Mucosa of gallbladder (tissue), 1 donor: ENCODE measurements at regions not wholly inside any gene's neighbourhood (a gene's known extent, or its start where the extent isn't known, plus 50 kb on each side); places are given as distances from the start of the nearest gene placed in this dataset.

ENCODE experiments used
- DNase-seq: peaks from one replicate; pipeline ENCODE4 v3.0.0-alpha.2; 2020; ENCODE audit warnings: low spot score
- donor health status: DM: no; HTN: no; CAD: no.

- DNase-seq, result no peak
Observed at GRCh38 chr14:38848243-38848935, 254.6 kb downstream of the SEC23A start.

- no peak for DNase-seq
Observed at GRCh38 chr14:38847161-38847560, 255.9 kb downstream of the SEC23A start.

- DNase-seq, result no peak
Observed at GRCh38 chr14:38839694-38840365, 263.2 kb downstream of the SEC23A start.

- DNase-seq, result no peak
Observed at GRCh38 chr14:38838979-38839323, 264.1 kb downstream of the SEC23A start.

- DNase-seq, result no peak
Observed at GRCh38 chr14:38838049-38838978, 264.7 kb downstream of the SEC23A start.

GRCh38 chr14:38837343-38838048 is 265.5 kb downstream of the SEC23A start:
- no peak for DNase-seq

- DNase-seq, result no peak
Observed at GRCh38 chr14:38836539-38836938, 266.5 kb downstream of the SEC23A start.

GRCh38 chr14:38835874-38836273 is 267.2 kb downstream of the SEC23A start:
- no peak for DNase-seq

GRCh38 chr14:38828183-38828827 is 274.7 kb downstream of the SEC23A start:
- DNase-seq, result no peak

GRCh38 chr14:38824706-38825105 is 278.3 kb downstream of the SEC23A start:
- no peak for DNase-seq

- no peak for DNase-seq
Observed at GRCh38 chr14:38818555-38818954, 284.5 kb downstream of the SEC23A start.

- no peak for DNase-seq
Observed at GRCh38 chr14:38808734-38809455, 294.1 kb downstream of the SEC23A start.

GRCh38 chr14:38799671-38800070 is 303.4 kb downstream of the SEC23A start:
- DNase-seq, result no peak

- DNase-seq, result no peak
Observed at GRCh38 chr14:38794677-38795076, 308.4 kb downstream of the SEC23A start.

GRCh38 chr14:38791862-38792261 is 311.2 kb downstream of the SEC23A start:
- DNase-seq, result no peak

GRCh38 chr14:38790916-38791315 is 312.1 kb downstream of the SEC23A start:
- no peak for DNase-seq

GRCh38 chr14:38789805-38790204 is 313.2 kb downstream of the SEC23A start:
- DNase-seq, result no peak

GRCh38 chr14:38788060-38788459 is 315.0 kb downstream of the SEC23A start:
- no peak for DNase-seq

- DNase-seq, result no peak
Observed at GRCh38 chr14:38786921-38787320, 316.1 kb downstream of the SEC23A start.

- DNase-seq, result no peak
Observed at GRCh38 chr14:38777401-38777800, 325.6 kb downstream of the SEC23A start.

GRCh38 chr14:38775986-38776385 is 327.0 kb downstream of the SEC23A start:
- DNase-seq, result no peak
